ENCODE measurements at regions not wholly inside any gene's neighbourhood (a gene's known extent, or its start where the extent isn't known, plus 50 kb on each side); places are given as distances from the start of the nearest gene placed in this dataset.
A peak's percentile ranks its signal among the peaks of the same experiment; 100 is the strongest.

DNA sequence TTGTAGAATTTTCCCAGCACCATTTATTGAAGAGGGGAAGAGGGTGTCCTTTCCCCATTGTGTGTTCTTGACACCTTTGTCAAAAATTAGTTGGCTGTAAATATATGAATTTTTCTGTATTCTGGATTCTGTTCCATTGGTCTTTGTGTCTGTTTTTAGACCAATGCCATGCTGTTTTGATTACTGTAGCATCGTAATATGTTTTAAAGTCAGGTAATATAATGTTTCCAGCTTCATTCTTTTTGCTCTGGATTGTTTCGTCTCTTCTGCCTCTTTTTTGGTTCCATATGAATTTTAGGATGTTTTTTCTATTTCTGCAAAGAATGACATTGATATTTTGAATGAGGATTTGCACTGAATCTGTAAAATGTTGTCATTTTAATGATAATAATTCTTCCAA, 331.9 kb upstream of the RGS6 start:
- Mint-ChIP-seq H3K4me1 (peaks cover 16 to 17% of the 10 kb centered on the region in 2 donors), H3K36me3 (peaks cover 27% of the 10 kb centered on the region), H3K4me3 (no peak overlapping the region), H3K9me3 (peaks cover 4 to 14% of the 10 kb centered on the region in 2 donors), H3K27me3 (ENCODE audit: low read depth in 2 of 2) (no peaks in the 10 kb centered on the region), H3K27ac (no peak overlapping the region)
- Histone ChIP-seq H3K27ac (ENCODE audit: low read length) (no peak overlapping the region), H3K4me1 (ENCODE audit: control insufficient read depth, insufficient read depth, low read length) (peaks cover 8% of the 10 kb centered on the region), H3K27me3 (ENCODE audit: control insufficient read depth, insufficient read depth, low read length) (no peaks in the 10 kb centered on the region), H3K4me3 (ENCODE audit: low read length) (no peak overlapping the region), H3K36me3 (ENCODE audit: control insufficient read depth, insufficient read depth, low read length) (no peaks in the 10 kb centered on the region), H3K9me3 (ENCODE audit: control insufficient read depth, insufficient read depth, low read length) (no peaks in the 10 kb centered on the region)
- DNase-seq (no peak), ATAC-seq (no peak)
- TF ChIP-seq CTCF (IDR thresholded peaks at IDR 0.05) = no peak
- intact Hi-C loops (cut with micrococcal nuclease) = no loop called here
- WGBS (ENCODE audit: insufficient coverage) = 100% methylated on average over 2 of the region's 2 CpGs

DNA sequence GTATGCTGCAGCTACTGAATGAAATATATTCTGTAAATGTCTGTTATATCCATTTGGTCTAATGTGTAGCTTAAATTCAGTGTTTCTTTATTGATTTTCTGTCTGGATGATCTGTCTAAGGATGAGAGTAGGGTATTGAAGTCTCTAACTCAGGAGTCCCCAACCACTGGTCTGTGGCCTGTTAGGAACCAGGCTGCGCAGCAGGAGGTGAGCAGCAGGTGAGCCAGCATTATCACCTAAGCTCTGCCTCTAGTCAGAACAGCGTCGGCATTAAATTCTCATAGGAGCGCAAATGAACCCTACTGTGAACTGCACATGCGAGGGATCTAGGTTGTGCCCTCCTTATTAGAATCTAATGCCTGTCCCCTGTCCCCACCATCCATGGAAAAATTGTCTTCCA, 329.7 kb upstream of the RGS6 start:
- Histone ChIP-seq H3K27ac (ENCODE audit: low read length) (no peak overlapping the region), H3K27me3 (ENCODE audit: control insufficient read depth, insufficient read depth, low read length) (no peaks in the 10 kb centered on the region), H3K4me3 (ENCODE audit: low read length) (no peak overlapping the region), H3K36me3 (ENCODE audit: control insufficient read depth, insufficient read depth, low read length) (no peaks in the 10 kb centered on the region), H3K9me3 (ENCODE audit: control insufficient read depth, insufficient read depth, low read length) (no peaks in the 10 kb centered on the region), H3K4me1 (ENCODE audit: control insufficient read depth, insufficient read depth, low read length) (peaks cover 17% of the 10 kb centered on the region)
- intact Hi-C loops (cut with micrococcal nuclease) = no loop called here
- Mint-ChIP-seq H3K4me3 (no peak overlapping the region), H3K4me1 (peaks cover 20 to 27% of the 10 kb centered on the region in 2 donors), H3K27me3 (ENCODE audit: low read depth in 2 of 2) (no peaks in the 10 kb centered on the region), H3K36me3 (peaks cover 30% of the 10 kb centered on the region), H3K9me3 (peaks cover 4 to 14% of the 10 kb centered on the region in 2 donors), H3K27ac (no peak overlapping the region)
- TF ChIP-seq CTCF (IDR thresholded peaks at IDR 0.05) = no peak
- WGBS (ENCODE audit: insufficient coverage) = 100% methylated on average over 5 of the region's 5 CpGs
- no peak for DNase-seq
- no peak for ATAC-seq

- Mint-ChIP-seq H3K4me3 (no peak overlapping the region), H3K9me3 (peaks cover 4 to 14% of the 10 kb centered on the region in 2 donors), H3K36me3 (peaks cover 30% of the 10 kb centered on the region), H3K27ac (no peak overlapping the region), H3K27me3 (ENCODE audit: low read depth in 2 of 2) (no peaks in the 10 kb centered on the region), H3K4me1 (peaks cover 8 to 18% of the 10 kb centered on the region in 2 donors)
- Histone ChIP-seq H3K36me3 (ENCODE audit: control insufficient read depth, insufficient read depth, low read length) (no peaks in the 10 kb centered on the region), H3K4me3 (ENCODE audit: low read length) (no peak overlapping the region), H3K4me1 (ENCODE audit: control insufficient read depth, insufficient read depth, low read length) (peaks cover 10% of the 10 kb centered on the region), H3K9me3 (ENCODE audit: control insufficient read depth, insufficient read depth, low read length) (no peaks in the 10 kb centered on the region), H3K27me3 (ENCODE audit: control insufficient read depth, insufficient read depth, low read length) (no peaks in the 10 kb centered on the region), H3K27ac (ENCODE audit: low read length) (no peak overlapping the region)
- intact Hi-C loops (cut with micrococcal nuclease) = no loop called here
- ATAC-seq (no peak), DNase-seq (no peak)
- TF ChIP-seq CTCF (IDR thresholded peaks at IDR 0.05) = no peak
These were observed 328.0 kb upstream of the RGS6 start for GRCh38 chr14:71604231-71604630.

GRCh38 chr14:71606064-71606463, 326.2 kb upstream of the RGS6 start:
- peak in 1 of 2 donors; percentile 11 for DNase-seq
- 74% methylated on average over 5 of the region's 5 CpGs for WGBS (ENCODE audit: insufficient coverage)

More at GRCh38 chr14:71606064-71606463, 326.2 kb upstream of the RGS6 start:
- no peaks in the 10 kb centered on the region for H3K27me3 ChIP-seq (ENCODE audit: control insufficient read depth, insufficient read depth, low read length)
- Mint-ChIP-seq H3K9me3 (peaks cover 2 to 10% of the 10 kb centered on the region in 2 donors), H3K4me1 (peaks cover 8 to 18% of the 10 kb centered on the region in 2 donors), H3K4me3 (no peak overlapping the region), H3K36me3 (peaks cover 20% of the 10 kb centered on the region), H3K27ac (no peak overlapping the region), H3K27me3 (ENCODE audit: low read depth in 2 of 2) (no peaks in the 10 kb centered on the region)
- no peaks in the 10 kb centered on the region for H3K9me3 ChIP-seq (ENCODE audit: control insufficient read depth, insufficient read depth, low read length)
- no peaks in the 10 kb centered on the region for H3K36me3 ChIP-seq (ENCODE audit: control insufficient read depth, insufficient read depth, low read length)
- intact Hi-C loops (cut with micrococcal nuclease) = no loop called here
- H3K4me1 ChIP-seq (ENCODE audit: control insufficient read depth, insufficient read depth, low read length) = peaks cover 10% of the 10 kb centered on the region
- H3K27ac ChIP-seq (ENCODE audit: low read length) = no peak overlapping the region
- ATAC-seq = no peak
- no peak overlapping the region for H3K4me3 ChIP-seq (ENCODE audit: low read length)
- no peak for TF ChIP-seq CTCF (IDR thresholded peaks at IDR 0.05)
